Choroid plexus epithelial cell (primary cell): ENCODE measurements at regions not wholly inside any gene's neighbourhood (a gene's known extent, or its start where the extent isn't known, plus 50 kb on each side); places are given as distances from the start of the nearest gene placed in this dataset.

Experiments
- DNase-seq: peaks from one replicate; pipeline ENCODE4 v3.0.0-alpha.2; 2010; ENCODE audit warnings: low read depth
- H3K4me3 ChIP-seq: 2 replicates; pipeline ENCODE4 v1.5.1; 2011; ENCODE audit warnings: low read depth, mild to moderate bottlenecking, control low read depth, low read length, moderate library complexity
- CTCF ChIP-seq: conservative IDR thresholded peaks from 2 replicates; pipeline ENCODE4 v1.5.1; 2011; ENCODE audit warnings: low read depth, mild to moderate bottlenecking, control low read depth, inconsistent platforms, low read length, moderate library complexity

GRCh38 chr2:157990173-157990572 lies 111.5 kb upstream of the UPP2 start:
- no peak for TF ChIP-seq CTCF
- no peak for DNase-seq
- H3K4me3 ChIP-seq, result no peak overlapping the region

- DNase-seq, result peak; percentile 6
- TF ChIP-seq CTCF, result peak; percentile 31
- no peak overlapping the region for H3K4me3 ChIP-seq
Observed at GRCh38 chr2:157989227-157989626, 112.4 kb upstream of the UPP2 start.

- DNase-seq, result no peak
- TF ChIP-seq CTCF, result no peak
- H3K4me3 ChIP-seq, result no peak overlapping the region
Observed at GRCh38 chr2:157986761-157987160, 110.6 kb upstream of the ACVR1 start.

GRCh38 chr2:157984866-157985265 lies 108.7 kb upstream of the ACVR1 start:
- DNase-seq, result no peak
- no peak overlapping the region for H3K4me3 ChIP-seq
- TF ChIP-seq CTCF, result no peak

GRCh38 chr2:157980020-157980419 lies 103.9 kb upstream of the ACVR1 start:
- H3K4me3 ChIP-seq, result no peak overlapping the region
- no peak for TF ChIP-seq CTCF
- DNase-seq, result no peak

- no peak overlapping the region for H3K4me3 ChIP-seq
- TF ChIP-seq CTCF, result no peak
- DNase-seq, result peak; percentile 20
Observed at GRCh38 chr2:157971702-157972101, 95.6 kb upstream of the ACVR1 start.

GRCh38 chr2:157967856-157968255 lies 91.7 kb upstream of the ACVR1 start:
- no peak for DNase-seq
- TF ChIP-seq CTCF, result no peak
- no peak overlapping the region for H3K4me3 ChIP-seq
